ENCODE measurements at regions not wholly inside any gene's neighbourhood (a gene's known extent, or its start where the extent isn't known, plus 50 kb on each side); places are given as distances from the start of the nearest gene placed in this dataset.

DNA sequence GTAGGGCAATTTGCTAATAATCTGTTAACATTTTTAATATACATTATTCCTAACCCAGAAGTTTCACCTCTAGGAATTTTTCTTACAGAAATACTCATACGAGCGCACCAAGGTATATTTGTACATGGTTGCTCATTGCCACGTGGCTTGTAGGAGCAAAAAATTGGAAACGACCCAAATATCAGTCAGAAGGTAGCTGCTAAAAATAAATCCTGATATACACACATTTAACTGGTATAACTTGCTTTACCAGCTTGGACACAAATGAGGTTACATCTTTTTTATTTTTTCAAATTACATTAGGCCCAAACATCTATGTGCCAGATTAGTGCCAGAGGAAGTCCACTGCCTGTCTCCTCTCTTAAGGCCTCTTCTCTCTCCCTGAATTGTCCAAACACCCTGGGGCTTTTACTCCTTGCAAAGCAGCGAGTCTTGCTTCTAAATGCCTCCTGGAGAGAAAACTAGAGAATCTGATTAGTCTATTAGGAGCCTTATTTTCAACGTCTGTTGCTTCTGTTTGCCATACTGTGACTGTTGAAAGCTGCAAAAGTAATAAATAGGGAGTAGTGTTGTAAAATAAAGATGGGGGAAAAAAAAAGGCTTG, 92.0 kb upstream of the SSBP2 start:
- DNase-seq (ENCODE audit: extremely low spot score, unreplicated experiment) = no peak
- no peaks in the 10 kb centered on the region for H3K9me3 Mint-ChIP-seq (ENCODE audit: unreplicated experiment)
- no peak overlapping the region for H3K4me3 Mint-ChIP-seq (ENCODE audit: unreplicated experiment)
- no peaks in the 10 kb centered on the region for H3K27me3 Mint-ChIP-seq (ENCODE audit: unreplicated experiment)
- H3K4me1 Mint-ChIP-seq (ENCODE audit: unreplicated experiment) = peaks cover 19% of the 10 kb centered on the region
- H3K36me3 Mint-ChIP-seq (ENCODE audit: unreplicated experiment) = no peaks in the 10 kb centered on the region
- TF ChIP-seq, protein P1, sequence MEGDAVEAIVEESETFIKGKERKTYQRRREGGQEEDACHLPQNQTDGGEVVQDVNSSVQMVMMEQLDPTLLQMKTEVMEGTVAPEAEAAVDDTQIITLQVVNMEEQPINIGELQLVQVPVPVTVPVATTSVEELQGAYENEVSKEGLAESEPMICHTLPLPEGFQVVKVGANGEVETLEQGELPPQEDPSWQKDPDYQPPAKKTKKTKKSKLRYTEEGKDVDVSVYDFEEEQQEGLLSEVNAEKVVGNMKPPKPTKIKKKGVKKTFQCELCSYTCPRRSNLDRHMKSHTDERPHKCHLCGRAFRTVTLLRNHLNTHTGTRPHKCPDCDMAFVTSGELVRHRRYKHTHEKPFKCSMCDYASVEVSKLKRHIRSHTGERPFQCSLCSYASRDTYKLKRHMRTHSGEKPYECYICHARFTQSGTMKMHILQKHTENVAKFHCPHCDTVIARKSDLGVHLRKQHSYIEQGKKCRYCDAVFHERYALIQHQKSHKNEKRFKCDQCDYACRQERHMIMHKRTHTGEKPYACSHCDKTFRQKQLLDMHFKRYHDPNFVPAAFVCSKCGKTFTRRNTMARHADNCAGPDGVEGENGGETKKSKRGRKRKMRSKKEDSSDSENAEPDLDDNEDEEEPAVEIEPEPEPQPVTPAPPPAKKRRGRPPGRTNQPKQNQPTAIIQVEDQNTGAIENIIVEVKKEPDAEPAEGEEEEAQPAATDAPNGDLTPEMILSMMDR (IDR thresholded peaks at IDR 0.05) = no peak
- peak overlapping the region; percentile 42 for H3K27ac Mint-ChIP-seq (ENCODE audit: unreplicated experiment)

DNA sequence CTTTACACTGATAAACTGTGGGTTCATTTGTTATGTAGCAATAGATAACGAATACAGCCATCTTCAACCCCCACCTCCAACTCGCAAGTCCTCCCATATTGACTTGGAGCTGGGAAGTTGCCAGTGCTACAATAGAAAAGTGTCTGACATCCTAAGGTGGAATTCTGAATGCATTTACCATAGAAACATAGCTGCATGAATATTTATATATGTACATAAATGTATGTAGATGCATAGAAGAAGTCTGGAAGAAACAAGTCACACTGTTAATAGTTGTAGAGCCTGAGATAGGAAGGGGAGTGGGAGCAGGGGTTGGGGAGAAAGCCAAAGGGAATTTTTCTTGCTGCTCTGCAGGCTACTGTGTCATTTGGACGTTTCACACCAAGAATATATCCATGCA, 88.1 kb upstream of the SSBP2 start:
- Mint-ChIP-seq H3K27ac (ENCODE audit: unreplicated experiment) (no peak overlapping the region), H3K4me1 (ENCODE audit: unreplicated experiment) (peaks cover 21% of the 10 kb centered on the region), H3K27me3 (ENCODE audit: unreplicated experiment) (no peaks in the 10 kb centered on the region), H3K36me3 (ENCODE audit: unreplicated experiment) (no peaks in the 10 kb centered on the region), H3K4me3 (ENCODE audit: unreplicated experiment) (no peak overlapping the region), H3K9me3 (ENCODE audit: unreplicated experiment) (no peaks in the 10 kb centered on the region)
- TF ChIP-seq, protein P1 (IDR thresholded peaks at IDR 0.05) = no peak
- no peak for DNase-seq (ENCODE audit: extremely low spot score, unreplicated experiment)

DNA sequence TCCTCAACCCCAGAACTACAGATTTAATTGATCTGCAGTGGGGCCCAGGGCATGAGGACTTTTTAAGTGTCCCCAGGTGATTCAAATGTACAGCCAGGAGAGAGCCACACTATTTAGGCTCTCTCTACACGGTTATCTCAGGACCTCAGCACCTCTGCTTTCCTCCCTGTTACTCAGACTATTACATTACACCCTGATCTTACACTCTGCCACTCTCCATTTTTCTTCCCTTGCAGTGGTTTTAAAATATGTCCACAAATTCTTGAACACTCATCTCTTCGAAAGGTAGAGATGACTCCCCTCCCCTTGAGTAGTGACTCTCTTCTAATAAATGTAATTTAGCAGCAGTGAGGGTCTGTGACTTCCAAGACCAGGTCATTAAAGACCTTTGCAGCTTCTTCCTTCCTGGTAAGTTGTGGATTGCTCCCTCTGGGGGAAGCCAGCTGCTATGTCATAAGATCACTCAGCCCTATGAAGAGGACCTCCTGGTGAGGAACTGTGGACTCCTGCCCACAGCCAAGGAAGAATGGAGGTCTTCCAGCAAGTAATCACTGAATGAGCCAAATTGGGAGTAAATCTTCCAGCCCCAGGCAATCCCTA, 87.5 kb upstream of the SSBP2 start:
- H3K27me3 Mint-ChIP-seq (ENCODE audit: unreplicated experiment) = no peaks in the 10 kb centered on the region
- H3K9me3 Mint-ChIP-seq (ENCODE audit: unreplicated experiment) = no peaks in the 10 kb centered on the region
- H3K27ac Mint-ChIP-seq (ENCODE audit: unreplicated experiment) = no peak overlapping the region
- H3K36me3 Mint-ChIP-seq (ENCODE audit: unreplicated experiment) = no peaks in the 10 kb centered on the region
- TF ChIP-seq, protein P1 (IDR thresholded peaks at IDR 0.05) = peak; percentile 46
- no peak for DNase-seq (ENCODE audit: extremely low spot score, unreplicated experiment)
- no peak overlapping the region for H3K4me3 Mint-ChIP-seq (ENCODE audit: unreplicated experiment)
- peaks cover 21% of the 10 kb centered on the region for H3K4me1 Mint-ChIP-seq (ENCODE audit: unreplicated experiment)

DNA sequence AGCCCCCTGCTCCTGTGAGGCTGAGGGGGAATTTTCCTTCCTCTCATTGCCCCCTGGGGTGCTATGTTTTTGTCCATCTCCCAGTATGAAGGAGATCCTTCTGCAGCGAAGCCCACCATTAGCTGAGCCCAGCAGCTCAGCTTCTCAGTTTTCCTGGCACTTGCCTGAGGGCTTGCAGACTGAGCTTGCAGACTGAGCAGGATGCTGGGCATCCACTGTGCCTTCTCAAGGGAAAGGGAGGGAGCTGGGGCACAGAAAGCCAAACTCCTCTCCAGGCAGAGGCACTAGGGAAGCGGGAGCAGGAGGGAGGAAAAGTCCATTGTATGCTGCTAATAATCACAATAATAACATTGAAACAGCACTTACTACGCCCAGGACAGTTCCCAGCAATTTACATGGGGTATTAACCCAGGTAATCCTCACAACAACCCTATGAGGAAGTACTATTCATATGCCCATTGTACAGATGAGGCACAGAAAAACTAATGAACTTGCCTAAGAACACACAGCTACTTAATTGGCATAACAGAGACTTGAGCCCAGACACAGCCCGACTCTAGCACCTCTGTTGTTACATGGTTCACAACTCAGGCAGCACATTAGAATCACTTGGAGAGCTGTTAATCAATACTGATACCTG, 86.9 kb upstream of the SSBP2 start:
- peaks cover 17% of the 10 kb centered on the region for H3K4me1 Mint-ChIP-seq (ENCODE audit: unreplicated experiment)
- H3K9me3 Mint-ChIP-seq (ENCODE audit: unreplicated experiment) = no peaks in the 10 kb centered on the region
- no peak for DNase-seq (ENCODE audit: extremely low spot score, unreplicated experiment)
- TF ChIP-seq, protein P1 (IDR thresholded peaks at IDR 0.05) = no peak
- no peak overlapping the region for H3K4me3 Mint-ChIP-seq (ENCODE audit: unreplicated experiment)
- H3K27ac Mint-ChIP-seq (ENCODE audit: unreplicated experiment) = no peak overlapping the region
- no peaks in the 10 kb centered on the region for H3K27me3 Mint-ChIP-seq (ENCODE audit: unreplicated experiment)
- H3K36me3 Mint-ChIP-seq (ENCODE audit: unreplicated experiment) = no peaks in the 10 kb centered on the region

DNA sequence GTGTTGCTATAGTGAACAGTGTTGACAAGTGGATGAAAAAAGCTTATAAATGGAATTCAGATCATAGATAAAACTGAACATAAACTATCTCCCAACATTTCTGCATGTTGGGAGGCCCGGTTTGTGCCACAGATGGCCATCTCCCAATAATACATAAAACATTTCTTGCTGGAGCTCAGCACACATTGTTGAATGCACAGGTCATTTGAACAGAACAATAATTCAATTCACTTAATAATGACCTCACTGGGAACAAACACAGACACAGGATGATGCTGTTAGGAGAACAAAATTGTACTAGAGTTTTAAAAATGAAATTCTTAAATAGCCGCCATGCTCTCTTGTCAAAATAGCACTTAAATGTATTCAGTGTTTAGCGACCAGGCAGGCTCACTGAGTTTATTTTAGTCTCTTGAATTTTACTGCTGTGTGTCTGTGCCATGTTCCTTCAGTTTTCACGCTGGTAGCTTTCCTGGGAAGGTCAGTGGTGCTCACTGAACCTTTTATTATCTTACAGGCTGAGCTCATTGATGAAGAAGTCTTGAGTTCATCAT, 85.0 kb upstream of the SSBP2 start:
- TF ChIP-seq, protein P1 (IDR thresholded peaks at IDR 0.05) = no peak
- no peaks in the 10 kb centered on the region for H3K9me3 Mint-ChIP-seq (ENCODE audit: unreplicated experiment)
- no peaks in the 10 kb centered on the region for H3K27me3 Mint-ChIP-seq (ENCODE audit: unreplicated experiment)
- no peak overlapping the region for H3K27ac Mint-ChIP-seq (ENCODE audit: unreplicated experiment)
- H3K36me3 Mint-ChIP-seq (ENCODE audit: unreplicated experiment) = no peaks in the 10 kb centered on the region
- no peak for DNase-seq (ENCODE audit: extremely low spot score, unreplicated experiment)
- H3K4me3 Mint-ChIP-seq (ENCODE audit: unreplicated experiment) = no peak overlapping the region
- H3K4me1 Mint-ChIP-seq (ENCODE audit: unreplicated experiment) = peaks cover 17% of the 10 kb centered on the region

Data from osteocyte (in vitro differentiated cells).